GM23338 (cell line): ENCODE measurements at regions not wholly inside any gene's neighbourhood (a gene's known extent, or its start where the extent isn't known, plus 50 kb on each side); places are given as distances from the start of the nearest gene placed in this dataset.

Experiments
- ATAC-seq: fragments of 200-7000 bp; cut with Tn5 transposase; 3 replicates; pipeline ENCODE4 v1.9.1; 2020
- DNase-seq: peaks from one replicate; pipeline ENCODE4 v3.0.0-alpha.2; 2015; ENCODE audit warnings: low spot score
- H2AFZ ChIP-seq: fragments of 200-600 bp; sonication (generic); 2 replicates; pipeline ENCODE4 v1.8.0; 2016; ENCODE audit warnings: antibody characterized with exemption, mild to moderate bottlenecking, moderate library complexity
- H3F3A ChIP-seq: fragments of 200-600 bp; sonication (generic); replicated peaks from 2 replicates; pipeline ENCODE4 v1.8.0; 2017; ENCODE audit warnings: antibody characterized with exemption, mixed run types, low read depth
- H3K27ac ChIP-seq: fragments of 200-600 bp; sonication (generic); 2 replicates; pipeline ENCODE4 v1.6.1; 2016; ENCODE audit warnings: low read depth
- H3K27me3 ChIP-seq: fragments of 200-600 bp; sonication (generic); 2 replicates; pipeline ENCODE4 v1.8.0; 2016; ENCODE audit warnings: mild to moderate bottlenecking, mixed run types, moderate library complexity; ENCODE audit not compliant: insufficient read depth
- H3K36me3 ChIP-seq: fragments of 200-600 bp; sonication (generic); 2 replicates; pipeline ENCODE4 v1.8.0; 2016; ENCODE audit warnings: mild to moderate bottlenecking; ENCODE audit not compliant: insufficient read depth
- H3K4me1 ChIP-seq: fragments of 200-600 bp; sonication (generic); 2 replicates; pipeline ENCODE4 v1.8.0; 2016; ENCODE audit warnings: mild to moderate bottlenecking, moderate library complexity; ENCODE audit not compliant: insufficient read depth
- H3K4me2 ChIP-seq: fragments of 200-600 bp; sonication (generic); 2 replicates; pipeline ENCODE4 v1.7.1; 2017; ENCODE audit warnings: mixed run types
- H3K4me3 ChIP-seq: fragments of 200-600 bp; sonication (generic); 2 replicates; pipeline ENCODE4 v1.6.1; 2016; ENCODE audit warnings: mixed run types
- H3K79me2 ChIP-seq: fragments of 200-600 bp; sonication (generic); replicated peaks from 2 replicates; pipeline ENCODE4 v1.8.0; 2017; ENCODE audit warnings: mild to moderate bottlenecking; ENCODE audit not compliant: insufficient read depth
- H3K9me2 ChIP-seq: fragments of 200-600 bp; sonication (generic); 2 replicates; pipeline ENCODE4 v1.8.0; 2017; ENCODE audit not compliant: insufficient read depth
- H4K20me1 ChIP-seq: fragments of 200-600 bp; sonication (generic); replicated peaks from 2 replicates; pipeline ENCODE4 v1.8.0; 2017; ENCODE audit warnings: mild to moderate bottlenecking; ENCODE audit not compliant: insufficient read depth
- H3K27ac Mint-ChIP-seq: 2 replicates; pipeline ENCODE4 v1.8.0; 2020; ENCODE audit warnings: inconsistent platforms, mild to moderate bottlenecking, moderate library complexity, mixed read lengths
- H3K27me3 Mint-ChIP-seq: 3 replicates; pipeline ENCODE4 v1.8.0; 2022; ENCODE audit warnings: low read depth, mild to moderate bottlenecking, moderate library complexity, mixed read lengths, inconsistent platforms; ENCODE audit not compliant: insufficient read depth, poor library complexity
- H3K36me3 Mint-ChIP-seq: 3 replicates; pipeline ENCODE4 v1.8.0; 2021; ENCODE audit warnings: low read depth, mild to moderate bottlenecking, inconsistent platforms, moderate library complexity, mixed read lengths
- H3K4me1 Mint-ChIP-seq: 3 replicates; pipeline ENCODE4 v1.8.0; 2020; ENCODE audit warnings: mild to moderate bottlenecking, inconsistent platforms, mixed read lengths
- H3K4me3 Mint-ChIP-seq: 3 replicates; pipeline ENCODE4 v1.8.0; 2021; ENCODE audit warnings: moderate library complexity, mild to moderate bottlenecking, inconsistent platforms, mixed read lengths
- H3K9me3 Mint-ChIP-seq: 3 replicates; pipeline ENCODE4 v1.8.0; 2020; ENCODE audit warnings: moderate library complexity, mild to moderate bottlenecking, inconsistent platforms, mixed read lengths
- CREB1 ChIP-seq: fragments of 250-450 bp; sonication (Bioruptor Pico); IDR thresholded peaks from 2 replicates; pipeline ENCODE4 v1.5.0; 2020; ENCODE audit warnings: low read depth, mild to moderate bottlenecking, moderate library complexity
- CTCF ChIP-seq, 2 experiments: fragments of 200-600 bp in 1 of 2; sonication (generic) in 1 of 2; conservative IDR thresholded peaks; 2 replicates each; pipeline versions ENCODE4 v1.5.1 to v1.6.1; 2016 to 2017; ENCODE audit warnings: antibody characterized with exemption in 2 of 2, low read depth in 2 of 2, mild to moderate bottlenecking in 2 of 2, moderate library complexity in 1 of 2
- ETS1 ChIP-seq: IDR thresholded peaks from 2 replicates; pipeline ENCODE4 v1.6.1; 2016; ENCODE audit warnings: antibody characterized with exemption
- EZH2phosphoT487 ChIP-seq: fragments of 200-600 bp; sonication (generic); IDR thresholded peaks from one replicate; pipeline ENCODE4 v1.8.1; 2018; ENCODE audit warnings: antibody characterized with exemption; ENCODE audit not compliant: unreplicated experiment
- JUNB ChIP-seq: IDR thresholded peaks from one replicate; pipeline ENCODE4 v1.6.1; 2016; ENCODE audit warnings: antibody characterized with exemption; ENCODE audit not compliant: unreplicated experiment
- NANOG ChIP-seq: IDR thresholded peaks from 2 replicates; pipeline ENCODE4 v1.6.1; 2016; ENCODE audit warnings: antibody characterized with exemption, borderline replicate concordance
- POLR2AphosphoS5 ChIP-seq: IDR thresholded peaks from 2 replicates; pipeline ENCODE4 v1.6.1; 2016; ENCODE audit warnings: antibody characterized with exemption, low read depth
- REST ChIP-seq: IDR thresholded peaks from one replicate; pipeline ENCODE4 v1.6.1; 2018; ENCODE audit warnings: antibody characterized with exemption; ENCODE audit not compliant: unreplicated experiment
- STAT1 ChIP-seq: IDR thresholded peaks from one replicate; pipeline ENCODE4 v1.6.1; 2016; ENCODE audit warnings: antibody characterized with exemption; ENCODE audit not compliant: unreplicated experiment
- ZNF114 ChIP-seq: fragments of 250-450 bp; sonication (Bioruptor Pico); IDR thresholded peaks from 2 replicates; pipeline ENCODE4 v1.5.0; 2020; ENCODE audit warnings: mild to moderate bottlenecking, moderate library complexity
- ZNF331 ChIP-seq: fragments of 250-450 bp; sonication (Bioruptor Pico); IDR thresholded peaks from 2 replicates; pipeline ENCODE4 v1.5.0; 2020; ENCODE audit warnings: low read depth, mild to moderate bottlenecking, moderate library complexity

- TF ChIP-seq CTCF (conservative IDR thresholded peaks at IDR 0.05; ENCODE audit: low read depth in 2 of 2): no peak
Observed at GRCh38 chr1:8133657-8134430, 107.7 kb upstream of the ERRFI1 start (continued).

GRCh38 chr1:8133190-8133589 is 107.1 kb upstream of the ERRFI1 start:
- H3K4me2 ChIP-seq: no peak overlapping the region
- H3K27ac ChIP-seq: no peak overlapping the region
- H3F3A ChIP-seq: no peaks in the 10 kb centered on the region
- H3K27me3 ChIP-seq: no peaks in the 10 kb centered on the region
- DNase-seq (no peak), ATAC-seq (no peak; the same call in 2 of the 3 replicates)
- no peak overlapping the region for H3K4me3 ChIP-seq
- Mint-ChIP-seq H3K4me1 (peaks cover 23% of the 10 kb centered on the region), H3K9me3 (no peaks in the 10 kb centered on the region), H3K4me3 (no peak overlapping the region), H3K36me3 (no peaks in the 10 kb centered on the region), H3K27ac (no peak overlapping the region), H3K27me3 (peaks cover 2% of the 10 kb centered on the region)
- H3K4me1 ChIP-seq: peaks cover 5% of the 10 kb centered on the region; the same call in 1 of the 2 replicates
- no peak overlapping the region for H2AFZ ChIP-seq
- no peaks in the 10 kb centered on the region for H3K36me3 ChIP-seq
- no peaks in the 10 kb centered on the region for H4K20me1 ChIP-seq
- no peaks in the 10 kb centered on the region for H3K79me2 ChIP-seq
- H3K9me2 ChIP-seq: 0 out of 2 replicates have a peak, but pooled peaks cover 3% of the 10 kb centered on the region
- TF ChIP-seq ETS1 (no peak), CREB1 (no peak), ZNF114 (CRISPR knock-in tag) (no peak), CTCF (conservative IDR thresholded peaks at IDR 0.05; ENCODE audit: low read depth in 2 of 2) (no peak), ZNF331 (CRISPR knock-in tag) (no peak), STAT1 (no peak), POLR2AphosphoS5 (no peak), EZH2phosphoT487 (no peak), NANOG (no peak), JUNB (no peak), REST (no peak)
